ENCODE measurements at regions not wholly inside any gene's neighbourhood (a gene's known extent, or its start where the extent isn't known, plus 50 kb on each side); places are given as distances from the start of the nearest gene placed in this dataset.

- no peak for TF ChIP-seq CTCF (IDR thresholded peaks at IDR 0.05; ENCODE audit: poor library complexity)
- no peak for TF ChIP-seq EZH2 (IDR thresholded peaks at IDR 0.05; ENCODE audit: borderline replicate concordance)
- no peak for TF ChIP-seq EZH2phosphoT487 (IDR thresholded peaks at IDR 0.05; ENCODE audit: low read depth, severe bottlenecking, unreplicated experiment)
Measured at GRCh38 chr9:90251316-90251715, 391.3 kb downstream of the DIRAS2 start.

Measured in hepatocyte (in vitro differentiated cells).